Tibial nerve (tissue), 4 donors: ENCODE measurements at regions not wholly inside any gene's neighbourhood (a gene's known extent, or its start where the extent isn't known, plus 50 kb on each side); places are given as distances from the start of the nearest gene placed in this dataset.

Experiments
- EP300 ChIP-seq, 2 donors: sonication (generic); formaldehyde crosslinking; IDR thresholded peaks; one replicate each; pipeline ENCODE4 v1.6.1; 2017; ENCODE audit warnings: antibody characterized with exemption in 2 of 2, mild to moderate bottlenecking in 1 of 2
- POLR2A ChIP-seq, 2 donors: fragments of 450-650 bp; IDR thresholded peaks; one replicate each; pipeline ENCODE4 v1.6.1; 2017; ENCODE audit warnings: antibody characterized with exemption in 2 of 2, mild to moderate bottlenecking in 2 of 2, moderate library complexity in 2 of 2
- TF ChIP-seq, protein P1 (sequence below), 5 experiments: fragments of 200-600 bp in 3 of 5; fragments of 450-650 bp in 2 of 5; sonication (generic) in 3 of 5; IDR thresholded peaks; one replicate each; pipeline ENCODE4 v1.5.1; 2016 to 2019; ENCODE audit warnings: antibody characterized with exemption in 5 of 5, mild to moderate bottlenecking in 3 of 5, moderate library complexity in 2 of 5

DNA sequence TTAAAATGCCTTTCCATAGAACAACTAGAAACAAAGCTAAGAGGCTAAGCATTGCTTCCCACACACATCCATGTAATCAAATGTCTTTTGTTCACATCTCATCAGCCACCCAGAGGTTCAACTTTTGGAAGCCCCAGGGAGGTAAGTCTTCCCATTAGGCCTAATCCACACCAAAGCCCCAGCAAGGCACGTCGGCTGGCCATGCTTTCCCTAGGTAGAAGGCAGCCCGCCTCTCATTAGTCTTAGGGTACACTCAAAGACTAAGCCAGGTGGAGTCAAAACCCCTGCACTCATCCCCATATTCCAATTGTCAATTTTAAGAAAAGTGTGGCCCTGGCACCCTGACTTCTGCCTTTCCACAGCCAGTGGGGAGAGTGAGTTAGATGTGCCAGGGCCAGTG lies 87.9 kb downstream of the ATPSCKMT start:
- TF ChIP-seq, protein P1, sequence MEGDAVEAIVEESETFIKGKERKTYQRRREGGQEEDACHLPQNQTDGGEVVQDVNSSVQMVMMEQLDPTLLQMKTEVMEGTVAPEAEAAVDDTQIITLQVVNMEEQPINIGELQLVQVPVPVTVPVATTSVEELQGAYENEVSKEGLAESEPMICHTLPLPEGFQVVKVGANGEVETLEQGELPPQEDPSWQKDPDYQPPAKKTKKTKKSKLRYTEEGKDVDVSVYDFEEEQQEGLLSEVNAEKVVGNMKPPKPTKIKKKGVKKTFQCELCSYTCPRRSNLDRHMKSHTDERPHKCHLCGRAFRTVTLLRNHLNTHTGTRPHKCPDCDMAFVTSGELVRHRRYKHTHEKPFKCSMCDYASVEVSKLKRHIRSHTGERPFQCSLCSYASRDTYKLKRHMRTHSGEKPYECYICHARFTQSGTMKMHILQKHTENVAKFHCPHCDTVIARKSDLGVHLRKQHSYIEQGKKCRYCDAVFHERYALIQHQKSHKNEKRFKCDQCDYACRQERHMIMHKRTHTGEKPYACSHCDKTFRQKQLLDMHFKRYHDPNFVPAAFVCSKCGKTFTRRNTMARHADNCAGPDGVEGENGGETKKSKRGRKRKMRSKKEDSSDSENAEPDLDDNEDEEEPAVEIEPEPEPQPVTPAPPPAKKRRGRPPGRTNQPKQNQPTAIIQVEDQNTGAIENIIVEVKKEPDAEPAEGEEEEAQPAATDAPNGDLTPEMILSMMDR (IDR thresholded peaks at IDR 0.05): no peak
- no peak for TF ChIP-seq POLR2A (IDR thresholded peaks at IDR 0.05)
- no peak for TF ChIP-seq EP300 (IDR thresholded peaks at IDR 0.05)
